Mesenchymal stem cell (in vitro differentiated cells and primary cell): ENCODE measurements at regions not wholly inside any gene's neighbourhood (a gene's known extent, or its start where the extent isn't known, plus 50 kb on each side); places are given as distances from the start of the nearest gene placed in this dataset.

Experiments used
- DNase-seq: peaks from one replicate; pipeline ENCODE4 v3.0.0-alpha.2; 2013
- H2AFZ ChIP-seq: one replicate; pipeline ENCODE4 v1.6.1; 2013; ENCODE audit warnings: low read depth, mild to moderate bottlenecking, control low read depth, inconsistent platforms, low read length, moderate library complexity
- H2AK5ac ChIP-seq: 2 replicates; pipeline ENCODE4 v1.6.1; 2013; ENCODE audit warnings: low read length, moderate library complexity, mild to moderate bottlenecking, inconsistent platforms; ENCODE audit not compliant: severe bottlenecking
- H2BK120ac ChIP-seq: one replicate; pipeline ENCODE4 v1.6.1; 2013; ENCODE audit warnings: low read depth, mild to moderate bottlenecking, inconsistent platforms, low read length, moderate library complexity
- H2BK12ac ChIP-seq, 2 experiments: one replicate each; pipeline ENCODE4 v1.6.1; 2013; ENCODE audit warnings: inconsistent platforms in 2 of 2, low read length in 2 of 2, mild to moderate bottlenecking in 2 of 2, moderate library complexity in 2 of 2, control low read depth in 1 of 2
- H2BK15ac ChIP-seq: one replicate; pipeline ENCODE4 v1.6.1; 2013; ENCODE audit warnings: mild to moderate bottlenecking, low read depth, inconsistent platforms; ENCODE audit not compliant: poor library complexity, severe bottlenecking
- H2BK5ac ChIP-seq: 2 replicates; pipeline ENCODE4 v1.6.1; 2013; ENCODE audit warnings: low read depth, mild to moderate bottlenecking, low read length, control low read depth, inconsistent platforms; ENCODE audit not compliant: poor library complexity, severe bottlenecking
- H3K14ac ChIP-seq, 2 experiments: one replicate each; pipeline ENCODE4 v1.6.1; 2013; ENCODE audit warnings: inconsistent platforms in 2 of 2, low read length in 2 of 2, control low read depth in 1 of 2, mild to moderate bottlenecking in 1 of 2, moderate library complexity in 1 of 2
- H3K18ac ChIP-seq, 2 experiments: one replicate each; pipeline ENCODE4 v1.6.1; 2013; ENCODE audit warnings: inconsistent platforms in 2 of 2, low read length in 2 of 2, control low read depth in 1 of 2, low read depth in 1 of 2, mild to moderate bottlenecking in 1 of 2
- H3K23ac ChIP-seq, 2 experiments: one replicate each; pipeline ENCODE4 v1.6.1; 2013; ENCODE audit warnings: inconsistent platforms in 2 of 2, low read length in 2 of 2, mild to moderate bottlenecking in 2 of 2, moderate library complexity in 2 of 2, control low read depth in 1 of 2
- H3K27ac ChIP-seq: 2 replicates; pipeline ENCODE4 v1.5.1; 2013; ENCODE audit warnings: mild to moderate bottlenecking, moderate library complexity, low read length, control low read depth, inconsistent platforms; ENCODE audit not compliant: poor library complexity, severe bottlenecking
- H3K27me3 ChIP-seq, 2 experiments: 2 replicates each; pipeline versions ENCODE4 v1.6.1 to v1.7.0; 2013; ENCODE audit warnings: low read length in 2 of 2, mild to moderate bottlenecking in 2 of 2, moderate library complexity in 2 of 2, control low read depth in 1 of 2, inconsistent platforms in 1 of 2; ENCODE audit not compliant: control insufficient read depth in 1 of 2, insufficient read depth in 1 of 2
- H3K36me3 ChIP-seq, 2 experiments: 2 replicates each; pipeline versions ENCODE4 v1.6.1 to v1.7.0; 2013; ENCODE audit warnings: low read length in 2 of 2, control low read depth in 1 of 2, inconsistent platforms in 1 of 2, low read depth in 1 of 2, mild to moderate bottlenecking in 1 of 2; ENCODE audit not compliant: insufficient read depth in 2 of 2, control insufficient read depth in 1 of 2
- H3K4ac ChIP-seq, 2 experiments: one replicate each; pipeline ENCODE4 v1.6.1; 2013; ENCODE audit warnings: inconsistent platforms in 2 of 2, low read length in 2 of 2, mild to moderate bottlenecking in 2 of 2, moderate library complexity in 2 of 2, control low read depth in 1 of 2, low read depth in 1 of 2
- H3K4me1 ChIP-seq: 2 replicates; pipeline ENCODE4 v1.6.1; 2013; ENCODE audit warnings: low read depth, low read length, control low read depth; ENCODE audit not compliant: control insufficient read depth, insufficient read depth
- H3K4me2 ChIP-seq: 2 replicates; pipeline ENCODE4 v1.6.1; 2013; ENCODE audit warnings: low read length, mild to moderate bottlenecking, inconsistent platforms; ENCODE audit not compliant: poor library complexity, severe bottlenecking
- H3K4me3 ChIP-seq, 2 experiments: 2 replicates each; pipeline versions ENCODE4 v1.5.1 to v1.7.0; 2013; ENCODE audit warnings: low read length in 2 of 2, mild to moderate bottlenecking in 2 of 2, control low read depth in 1 of 2, low read depth in 1 of 2; ENCODE audit not compliant: insufficient read depth in 1 of 2
- H3K79me1 ChIP-seq: replicated peaks from 2 replicates; pipeline ENCODE4 v1.6.1; 2013; ENCODE audit warnings: mild to moderate bottlenecking, control low read depth, low read length, inconsistent platforms; ENCODE audit not compliant: poor library complexity, severe bottlenecking
- H3K9ac ChIP-seq: 2 replicates; pipeline ENCODE4 v1.7.0; 2013; ENCODE audit warnings: mild to moderate bottlenecking, low read length, moderate library complexity
- H3K9me3 ChIP-seq: 2 replicates; pipeline ENCODE4 v1.7.0; 2013; ENCODE audit warnings: mild to moderate bottlenecking, low read length; ENCODE audit not compliant: control insufficient read depth
- H4K8ac ChIP-seq: one replicate; pipeline ENCODE4 v1.6.1; 2013; ENCODE audit warnings: inconsistent platforms, mild to moderate bottlenecking, low read length, moderate library complexity
- H4K91ac ChIP-seq: one replicate; pipeline ENCODE4 v1.6.1; 2013; ENCODE audit warnings: mild to moderate bottlenecking, low read length, inconsistent platforms
- WGBS: methylation state at CpG from one replicate; pipeline ENCODE4 v1.1.7; 2013; ENCODE audit warnings: mixed read lengths; 5-methylcytosine and 5-hydroxymethylcytosine counted together

DNA sequence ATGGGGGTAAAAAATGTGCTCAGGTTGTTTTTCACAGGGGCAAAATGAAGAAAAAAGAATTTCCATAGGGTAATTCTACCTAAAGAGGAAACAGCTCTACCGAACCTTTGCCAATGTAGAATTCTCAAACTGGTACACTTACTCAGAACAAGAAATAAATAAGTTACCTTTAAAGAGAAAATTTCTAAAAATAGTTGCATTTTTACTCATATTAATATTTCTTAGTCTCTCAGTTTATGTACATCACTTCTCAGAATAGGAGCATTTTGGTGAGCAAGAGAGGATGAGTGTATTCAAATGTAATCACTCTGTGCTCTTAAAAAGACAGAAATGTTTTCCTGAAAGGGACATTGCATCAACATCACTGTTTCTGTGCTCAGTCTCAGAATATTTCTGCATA lies 574.7 kb upstream of the SLC8A1 start:
- Histone ChIP-seq H3K23ac (no peak overlapping the region), H3K27ac (no peak overlapping the region), H3K4me2 (no peak overlapping the region), H2BK15ac (no peak overlapping the region), H2AFZ (no peak overlapping the region), H3K9me3 (no peaks in the 10 kb centered on the region), H3K14ac (no peak overlapping the region), H3K4me1 (no peaks in the 10 kb centered on the region), H2BK5ac (no peak overlapping the region), H2BK120ac (no peak overlapping the region), H4K8ac (no peak overlapping the region), H2BK12ac (no peak overlapping the region), H3K4ac (no peak overlapping the region), H3K9ac (no peak overlapping the region), H3K4me3 (no peak overlapping the region), H2AK5ac (no peak overlapping the region), H3K36me3 (no peaks in the 10 kb centered on the region), H3K27me3 (no peaks in the 10 kb centered on the region), H3K79me1 (no peaks in the 10 kb centered on the region), H4K91ac (no peak overlapping the region), H3K18ac (no peak overlapping the region)
- WGBS, result no CpG with 5 or more reads among the region's 1 CpG
- DNase-seq, result no peak

DNA sequence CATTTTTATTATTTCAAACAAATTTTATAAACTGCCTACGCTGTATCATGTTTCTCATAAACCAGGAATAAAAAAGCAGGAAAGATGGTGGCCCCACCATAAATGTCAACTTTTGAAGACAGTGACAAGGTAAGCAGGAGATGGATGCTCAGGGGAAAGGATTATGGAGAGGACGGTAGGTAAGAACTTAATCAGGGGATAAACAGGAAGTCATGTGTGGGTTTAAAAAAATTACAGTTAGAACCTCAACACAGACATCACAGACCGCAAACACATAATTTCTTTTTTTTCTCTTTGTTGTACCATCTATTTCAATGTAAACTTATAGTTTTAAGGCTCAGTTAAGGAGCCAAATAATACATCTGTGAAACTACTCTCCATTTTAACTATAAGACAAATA lies 575.2 kb upstream of the SLC8A1 start:
- H3K9ac ChIP-seq, result no peak overlapping the region
- H3K4me3 ChIP-seq, result no peak overlapping the region
- H3K4me2 ChIP-seq, result no peak overlapping the region
- 100% methylated on average over 1 of the region's 3 CpGs for WGBS
- no peak overlapping the region for H3K4ac ChIP-seq
- H3K23ac ChIP-seq, result no peak overlapping the region
- H3K14ac ChIP-seq, result no peak overlapping the region
- no peaks in the 10 kb centered on the region for H3K79me1 ChIP-seq
- no peak for DNase-seq
- H3K9me3 ChIP-seq, result no peaks in the 10 kb centered on the region
- no peak overlapping the region for H3K18ac ChIP-seq
- H4K8ac ChIP-seq, result no peak overlapping the region
- no peak overlapping the region for H2BK15ac ChIP-seq
- no peak overlapping the region for H2AFZ ChIP-seq
- H3K36me3 ChIP-seq, result no peaks in the 10 kb centered on the region
- no peak overlapping the region for H2BK12ac ChIP-seq
- no peak overlapping the region for H2BK5ac ChIP-seq
- no peak overlapping the region for H2AK5ac ChIP-seq
- no peaks in the 10 kb centered on the region for H3K27me3 ChIP-seq
- no peak overlapping the region for H4K91ac ChIP-seq
- H3K27ac ChIP-seq, result no peak overlapping the region
- H3K4me1 ChIP-seq, result no peaks in the 10 kb centered on the region
- no peak overlapping the region for H2BK120ac ChIP-seq

DNA sequence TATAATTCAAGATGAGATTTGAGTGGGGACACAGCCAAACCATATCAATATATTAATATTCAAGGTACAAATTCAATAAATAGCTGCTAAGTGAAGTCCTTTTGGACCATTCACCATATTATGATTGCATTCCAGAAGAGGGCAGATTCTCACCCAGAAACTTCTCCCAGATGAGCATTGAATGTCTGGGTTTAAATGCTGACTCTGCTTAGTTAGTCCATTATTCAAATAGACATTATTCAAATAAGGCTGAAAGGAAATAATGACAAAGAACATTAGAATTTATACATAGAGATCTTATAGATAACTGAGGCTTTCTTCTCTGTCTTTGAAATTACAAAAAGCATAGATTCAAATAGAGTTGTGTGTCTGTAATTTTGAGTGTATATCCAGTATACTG lies 579.4 kb upstream of the SLC8A1 start:
- Histone ChIP-seq H3K23ac (no peak overlapping the region), H2AFZ (no peak overlapping the region), H3K27ac (no peak overlapping the region), H2BK5ac (no peak overlapping the region), H4K8ac (no peak overlapping the region), H3K27me3 (no peaks in the 10 kb centered on the region), H3K9ac (no peak overlapping the region), H3K79me1 (no peaks in the 10 kb centered on the region), H4K91ac (no peak overlapping the region), H3K36me3 (no peaks in the 10 kb centered on the region), H3K4me2 (no peak overlapping the region), H3K14ac (no peak overlapping the region), H2BK120ac (no peak overlapping the region), H3K9me3 (no peaks in the 10 kb centered on the region), H2AK5ac (no peak overlapping the region), H2BK12ac (no peak overlapping the region), H3K18ac (no peak overlapping the region), H3K4me3 (no peak overlapping the region), H3K4me1 (no peaks in the 10 kb centered on the region), H3K4ac (no peak overlapping the region), H2BK15ac (no peak overlapping the region)
- DNase-seq, result no peak

GRCh38 chr2:41032715-41033114 lies 580.8 kb upstream of the SLC8A1 start:
- Histone ChIP-seq H3K4me2 (no peak overlapping the region), H3K18ac (no peak overlapping the region), H3K79me1 (no peaks in the 10 kb centered on the region), H3K4me1 (no peaks in the 10 kb centered on the region), H3K27me3 (no peaks in the 10 kb centered on the region), H3K23ac (no peak overlapping the region), H3K14ac (no peak overlapping the region), H2AK5ac (no peak overlapping the region), H2BK15ac (no peak overlapping the region), H3K9me3 (no peaks in the 10 kb centered on the region), H4K91ac (no peak overlapping the region), H2BK5ac (no peak overlapping the region), H3K9ac (no peak overlapping the region), H2AFZ (no peak overlapping the region), H3K4me3 (no peak overlapping the region), H4K8ac (no peak overlapping the region), H3K4ac (no peak overlapping the region), H3K36me3 (no peaks in the 10 kb centered on the region), H2BK12ac (no peak overlapping the region), H2BK120ac (no peak overlapping the region), H3K27ac (no peak overlapping the region)
- DNase-seq, result no peak
- WGBS, result 85% methylated on average over 3 of the region's 4 CpGs
